ENCODE measurements at regions not wholly inside any gene's neighbourhood (a gene's known extent, or its start where the extent isn't known, plus 50 kb on each side); places are given as distances from the start of the nearest gene placed in this dataset.

GRCh38 chr2:2800001-2800400 is 468.9 kb upstream of the MYT1L start:
- no peak overlapping the region for H3K4me3 ChIP-seq (ENCODE audit: low read depth, low read length)
- no peak for TF ChIP-seq CTCF (conservative IDR thresholded peaks at IDR 0.05; ENCODE audit: low read depth, low read length)

GRCh38 chr2:2799151-2799697 is 468.1 kb upstream of the MYT1L start:
- DNase-seq (ENCODE audit: low read depth): no peak
- no peak for TF ChIP-seq CTCF (conservative IDR thresholded peaks at IDR 0.05; ENCODE audit: low read depth, low read length)
- no peak overlapping the region for H3K4me3 ChIP-seq (ENCODE audit: low read depth, low read length)

More at GRCh38 chr2:2800001-2800400, 468.9 kb upstream of the MYT1L start:
- DNase-seq (ENCODE audit: low read depth): no peak

GRCh38 chr2:2798337-2798736 is 467.3 kb upstream of the MYT1L start:
- no peak for DNase-seq (ENCODE audit: low read depth)
- TF ChIP-seq CTCF (conservative IDR thresholded peaks at IDR 0.05; ENCODE audit: low read depth, low read length): no peak
- no peak overlapping the region for H3K4me3 ChIP-seq (ENCODE audit: low read depth, low read length)

DNA sequence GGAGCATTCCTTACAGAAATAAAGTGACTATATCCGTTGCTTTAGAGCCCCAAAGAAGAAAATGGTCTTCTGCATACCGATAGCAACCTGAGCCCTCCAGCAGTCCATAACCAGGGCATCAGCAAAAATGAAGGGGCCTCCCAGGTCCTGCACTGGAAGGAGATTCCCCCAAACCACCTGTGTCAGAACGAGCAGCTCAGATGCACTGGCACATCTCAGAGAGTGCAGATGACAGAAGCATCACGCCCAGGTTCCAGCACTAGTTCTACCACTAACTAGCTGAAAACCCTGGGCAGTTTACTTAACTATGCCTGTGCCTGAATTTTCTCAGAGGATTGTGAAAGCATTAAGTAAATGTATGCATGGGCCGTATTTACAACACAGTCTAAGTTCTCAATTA is 466.7 kb upstream of the MYT1L start:
- no peak overlapping the region for H3K4me3 ChIP-seq (ENCODE audit: low read depth, low read length)
- no peak for TF ChIP-seq CTCF (conservative IDR thresholded peaks at IDR 0.05; ENCODE audit: low read depth, low read length)
- no peak for DNase-seq (ENCODE audit: low read depth)

DNA sequence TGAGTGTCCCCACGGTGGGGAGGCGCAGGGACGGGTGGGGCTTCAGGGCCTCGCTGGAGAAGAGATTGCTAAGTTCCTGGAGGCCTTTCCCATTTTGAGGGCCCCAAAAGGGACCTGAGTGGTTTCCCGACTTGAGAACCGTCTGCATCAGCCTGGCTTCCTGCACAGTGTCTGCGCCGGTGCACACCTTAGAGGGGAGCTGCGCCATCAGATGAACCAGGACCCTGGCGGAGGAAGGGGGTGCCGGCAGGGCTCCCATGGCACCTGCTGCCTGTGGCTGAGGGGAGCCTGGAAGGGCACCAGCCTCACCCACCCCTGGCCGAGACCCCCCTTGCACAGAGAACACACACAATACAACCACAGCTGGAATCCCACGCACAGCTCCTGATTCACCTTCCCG is 465.1 kb upstream of the MYT1L start:
- DNase-seq (ENCODE audit: low read depth): no peak
- H3K4me3 ChIP-seq (ENCODE audit: low read depth, low read length): no peak overlapping the region

GRCh38 chr2:2795438-2796091 is 464.5 kb upstream of the MYT1L start:
- H3K4me3 ChIP-seq (ENCODE audit: low read depth, low read length): no peak overlapping the region
- no peak for DNase-seq (ENCODE audit: low read depth)

More for the DNA sequence above, 465.1 kb upstream of the MYT1L start:
- no peak for TF ChIP-seq CTCF (conservative IDR thresholded peaks at IDR 0.05; ENCODE audit: low read depth, low read length)

More at GRCh38 chr2:2795438-2796091, 464.5 kb upstream of the MYT1L start:
- no peak for TF ChIP-seq CTCF (conservative IDR thresholded peaks at IDR 0.05; ENCODE audit: low read depth, low read length)

All from choroid plexus epithelial cell (primary cell).